HEK293 (cell line): ENCODE measurements at regions not wholly inside any gene's neighbourhood (a gene's known extent, or its start where the extent isn't known, plus 50 kb on each side); places are given as distances from the start of the nearest gene placed in this dataset.

ENCODE experiments used
- CTCF ChIA-PET: fragments of 350-600 bp; formaldehyde crosslinking; extraction: SDS; loops from one replicate; lab custom pipeline; 2021; ENCODE audit warnings: antibody characterized with exemption; lab: Yijun Ruan, JAX
- POLR2A ChIA-PET: fragments of 300-600 bp; formaldehyde crosslinking; extraction: SDS; loops from one replicate; lab custom pipeline; 2020; ENCODE audit warnings: antibody characterized with exemption, inconsistent platforms; lab: Yijun Ruan, JAX
- H3K27ac ChIP-seq: fragments of 200-500 bp; sonication (Bioruptor generic); 2 replicates; pipeline ENCODE4 v1.5.1; 2014; ENCODE audit warnings: low read depth, low read length, control low read depth, inconsistent platforms; ENCODE audit errors: extremely low read depth
- H3K36me3 ChIP-seq, 2 experiments: fragments of 200-500 bp in 1 of 2; sonication (Bioruptor generic) in 1 of 2; 1 replicate in 1 of 2; 2 replicates in 1 of 2; pipeline ENCODE4 v1.5.1; 2014 to 2017; ENCODE audit warnings: inconsistent platforms in 2 of 2, low read length in 2 of 2; ENCODE audit not compliant: control insufficient read depth in 2 of 2, insufficient read depth in 1 of 2
- H3K4me1 ChIP-seq: fragments of 200-500 bp; sonication (Bioruptor generic); 2 replicates; pipeline ENCODE4 v1.5.1; 2014; ENCODE audit warnings: mild to moderate bottlenecking, low read length, inconsistent platforms; ENCODE audit not compliant: control insufficient read depth, insufficient read depth
- H3K4me3 ChIP-seq: 2 replicates; pipeline ENCODE4 v1.5.1; 2011; ENCODE audit warnings: low read depth, mild to moderate bottlenecking, control low read depth, low read length, moderate library complexity
- H3K9me3 ChIP-seq: fragments of 200-500 bp; sonication (Bioruptor generic); 2 replicates; pipeline ENCODE4 v1.5.1; 2014; ENCODE audit warnings: low read depth, low read length, inconsistent platforms; ENCODE audit not compliant: control insufficient read depth, insufficient read depth
- ATF2 ChIP-seq: fragments of 450-650 bp; formaldehyde crosslinking; IDR thresholded peaks from 2 replicates; pipeline ENCODE4 v1.5.1; 2016; ENCODE audit warnings: missing biosample characterization, missing genetic modification characterization, low read depth
- CTCF ChIP-seq: fragments of 450-650 bp; formaldehyde crosslinking; IDR thresholded peaks from 2 replicates; pipeline ENCODE4 v1.5.1; 2016; ENCODE audit warnings: missing biosample characterization, missing genetic modification characterization
- ELK4 ChIP-seq: IDR thresholded peaks from 2 replicates; pipeline ENCODE4 v1.6.1; 2011; ENCODE audit warnings: mild to moderate bottlenecking, low read depth, low read length, borderline replicate concordance
- HOXD13 ChIP-seq: sonication (generic); formaldehyde crosslinking; IDR thresholded peaks from 2 replicates; pipeline ENCODE4 v1.8.0; 2022; ENCODE audit warnings: missing genetic modification reagents, borderline replicate concordance
- KLF10 ChIP-seq: fragments of 450-650 bp; IDR thresholded peaks from 2 replicates; pipeline ENCODE4 v1.5.1; 2018; ENCODE audit warnings: missing biosample characterization, mild to moderate bottlenecking, missing genetic modification characterization
- KLF7 ChIP-seq: fragments of 450-650 bp; formaldehyde crosslinking; IDR thresholded peaks from 2 replicates; pipeline ENCODE4 v1.5.1; 2016; ENCODE audit warnings: missing biosample characterization, missing genetic modification characterization, borderline replicate concordance
- MZF1 ChIP-seq: fragments of 450-650 bp; formaldehyde crosslinking; IDR thresholded peaks from 2 replicates; pipeline ENCODE4 v1.5.1; 2017; ENCODE audit warnings: missing biosample characterization, missing genetic modification characterization, borderline replicate concordance
- REPIN1 ChIP-seq: fragments of 450-650 bp; formaldehyde crosslinking; IDR thresholded peaks from 2 replicates; pipeline ENCODE4 v1.5.1; 2017; ENCODE audit warnings: missing biosample characterization, missing genetic modification characterization, low read depth
- SCRT1 ChIP-seq: fragments of 450-650 bp; formaldehyde crosslinking; IDR thresholded peaks from 2 replicates; pipeline ENCODE4 v1.5.1; 2016; ENCODE audit warnings: missing biosample characterization, missing genetic modification characterization, borderline replicate concordance
- ZNF19 ChIP-seq: fragments of 450-650 bp; formaldehyde crosslinking; IDR thresholded peaks from 2 replicates; pipeline ENCODE4; 2016; ENCODE audit warnings: missing biosample characterization, missing genetic modification characterization, low read depth
- ZNF214 ChIP-seq: fragments of 450-650 bp; formaldehyde crosslinking; IDR thresholded peaks from 2 replicates; pipeline ENCODE4 v1.5.1; 2017; ENCODE audit warnings: missing biosample characterization, mild to moderate bottlenecking, missing genetic modification characterization, borderline replicate concordance
- ZNF221 ChIP-seq: fragments of 450-650 bp; formaldehyde crosslinking; IDR thresholded peaks from 2 replicates; pipeline ENCODE4 v1.5.1; 2017; ENCODE audit warnings: missing biosample characterization, missing genetic modification characterization, borderline replicate concordance
- ZNF26 ChIP-seq: fragments of 450-650 bp; formaldehyde crosslinking; IDR thresholded peaks from 2 replicates; pipeline ENCODE4 v1.5.1; 2016; ENCODE audit warnings: missing biosample characterization, missing genetic modification characterization
- ZNF292 ChIP-seq: fragments of 450-650 bp; formaldehyde crosslinking; IDR thresholded peaks from 2 replicates; pipeline ENCODE4 v1.5.1; 2016; ENCODE audit warnings: low read depth, missing biosample characterization, missing genetic modification characterization, borderline replicate concordance
- ZNF302 ChIP-seq: fragments of 450-650 bp; formaldehyde crosslinking; IDR thresholded peaks from 2 replicates; pipeline ENCODE4 v1.5.1; 2016; ENCODE audit warnings: missing biosample characterization, missing genetic modification characterization, low read depth
- ZNF426 ChIP-seq: fragments of 450-650 bp; formaldehyde crosslinking; IDR thresholded peaks from 2 replicates; pipeline ENCODE4 v1.5.1; 2017; ENCODE audit warnings: missing biosample characterization, missing genetic modification characterization, mild to moderate bottlenecking, inconsistent platforms, moderate library complexity
- ZNF514 ChIP-seq: fragments of 450-650 bp; formaldehyde crosslinking; IDR thresholded peaks from 2 replicates; pipeline ENCODE4 v1.5.1; 2016; ENCODE audit warnings: missing biosample characterization, missing genetic modification characterization
- ZNF529 ChIP-seq: fragments of 450-650 bp; formaldehyde crosslinking; IDR thresholded peaks from 2 replicates; pipeline ENCODE4 v1.5.1; 2017; ENCODE audit warnings: missing genetic modification characterization, missing biosample characterization; ENCODE audit not compliant: insufficient replicate concordance
- ZNF658 ChIP-seq: fragments of 450-650 bp; formaldehyde crosslinking; IDR thresholded peaks from 2 replicates; pipeline ENCODE4; 2016; ENCODE audit warnings: missing biosample characterization, missing genetic modification characterization
- ZNF830 ChIP-seq: fragments of 450-650 bp; IDR thresholded peaks from 2 replicates; pipeline ENCODE4 v1.5.0; 2018; ENCODE audit warnings: missing biosample characterization, missing genetic modification characterization, low read depth, mild to moderate bottlenecking, moderate library complexity
- ZSCAN30 ChIP-seq: fragments of 450-650 bp; IDR thresholded peaks from 2 replicates; pipeline ENCODE4 v1.5.1; 2018; ENCODE audit warnings: missing biosample characterization, mild to moderate bottlenecking, missing genetic modification characterization, moderate library complexity
- TF ChIP-seq, protein P1 (sequence below): fragments of 450-650 bp; formaldehyde crosslinking; IDR thresholded peaks from 2 replicates; pipeline ENCODE4 v1.5.1; 2016; ENCODE audit warnings: missing biosample characterization, missing genetic modification characterization
- TF ChIP-seq, protein P2 (sequence below): fragments of 450-650 bp; formaldehyde crosslinking; IDR thresholded peaks from 2 replicates; pipeline ENCODE4 v1.5.1; 2016; ENCODE audit warnings: missing biosample characterization, missing genetic modification characterization

- TF ChIP-seq ZNF529 (tag by site-specific recombination): no peak
- no peak for TF ChIP-seq ZNF26
- no peak for TF ChIP-seq SCRT1 (tag by site-specific recombination)
- TF ChIP-seq ZNF214: no peak
- no peak for TF ChIP-seq ZNF658 (tag by site-specific recombination)
Measured at GRCh38 chr5:54658010-54658409, 140.5 kb downstream of the SNX18 start (continued).

- Histone ChIP-seq H3K27ac (no peak overlapping the region), H3K4me1 (0 out of 2 replicates have a peak, but pooled peaks cover 3% of the 10 kb centered on the region), H3K36me3 (no peaks in the 10 kb centered on the region), H3K9me3 (no peaks in the 10 kb centered on the region)
- POLR2A ChIA-PET: no interaction called here
- TF ChIP-seq ZNF514 (tag by site-specific recombination): no peak
- TF ChIP-seq ZNF830 (tag by site-specific recombination): no peak
- TF ChIP-seq, protein P1, sequence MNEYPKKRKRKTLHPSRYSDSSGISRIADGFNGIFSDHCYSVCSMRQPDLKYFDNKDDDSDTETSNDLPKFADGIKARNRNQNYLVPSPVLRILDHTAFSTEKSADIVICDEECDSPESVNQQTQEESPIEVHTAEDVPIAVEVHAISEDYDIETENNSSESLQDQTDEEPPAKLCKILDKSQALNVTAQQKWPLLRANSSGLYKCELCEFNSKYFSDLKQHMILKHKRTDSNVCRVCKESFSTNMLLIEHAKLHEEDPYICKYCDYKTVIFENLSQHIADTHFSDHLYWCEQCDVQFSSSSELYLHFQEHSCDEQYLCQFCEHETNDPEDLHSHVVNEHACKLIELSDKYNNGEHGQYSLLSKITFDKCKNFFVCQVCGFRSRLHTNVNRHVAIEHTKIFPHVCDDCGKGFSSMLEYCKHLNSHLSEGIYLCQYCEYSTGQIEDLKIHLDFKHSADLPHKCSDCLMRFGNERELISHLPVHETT: no peak
- no peak for TF ChIP-seq ZNF19 (tag by site-specific recombination)
- TF ChIP-seq, protein P2, sequence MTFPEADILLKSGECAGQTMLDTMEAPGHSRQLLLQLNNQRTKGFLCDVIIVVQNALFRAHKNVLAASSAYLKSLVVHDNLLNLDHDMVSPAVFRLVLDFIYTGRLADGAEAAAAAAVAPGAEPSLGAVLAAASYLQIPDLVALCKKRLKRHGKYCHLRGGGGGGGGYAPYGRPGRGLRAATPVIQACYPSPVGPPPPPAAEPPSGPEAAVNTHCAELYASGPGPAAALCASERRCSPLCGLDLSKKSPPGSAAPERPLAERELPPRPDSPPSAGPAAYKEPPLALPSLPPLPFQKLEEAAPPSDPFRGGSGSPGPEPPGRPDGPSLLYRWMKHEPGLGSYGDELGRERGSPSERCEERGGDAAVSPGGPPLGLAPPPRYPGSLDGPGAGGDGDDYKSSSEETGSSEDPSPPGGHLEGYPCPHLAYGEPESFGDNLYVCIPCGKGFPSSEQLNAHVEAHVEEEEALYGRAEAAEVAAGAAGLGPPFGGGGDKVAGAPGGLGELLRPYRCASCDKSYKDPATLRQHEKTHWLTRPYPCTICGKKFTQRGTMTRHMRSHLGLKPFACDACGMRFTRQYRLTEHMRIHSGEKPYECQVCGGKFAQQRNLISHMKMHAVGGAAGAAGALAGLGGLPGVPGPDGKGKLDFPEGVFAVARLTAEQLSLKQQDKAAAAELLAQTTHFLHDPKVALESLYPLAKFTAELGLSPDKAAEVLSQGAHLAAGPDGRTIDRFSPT (tag by site-specific recombination): no peak
- no peak for TF ChIP-seq MZF1 (tag by site-specific recombination)
- TF ChIP-seq ZNF302 (tag by site-specific recombination): no peak
- TF ChIP-seq KLF10 (tag by site-specific recombination): no peak
- no peak for TF ChIP-seq REPIN1
- TF ChIP-seq, all 188 proteins: peak for 0
- H3K4me3 ChIP-seq: no peak overlapping the region
- CTCF ChIA-PET: no interaction called here
Measured at GRCh38 chr5:54656261-54656728, 138.7 kb downstream of the SNX18 start.

DNA sequence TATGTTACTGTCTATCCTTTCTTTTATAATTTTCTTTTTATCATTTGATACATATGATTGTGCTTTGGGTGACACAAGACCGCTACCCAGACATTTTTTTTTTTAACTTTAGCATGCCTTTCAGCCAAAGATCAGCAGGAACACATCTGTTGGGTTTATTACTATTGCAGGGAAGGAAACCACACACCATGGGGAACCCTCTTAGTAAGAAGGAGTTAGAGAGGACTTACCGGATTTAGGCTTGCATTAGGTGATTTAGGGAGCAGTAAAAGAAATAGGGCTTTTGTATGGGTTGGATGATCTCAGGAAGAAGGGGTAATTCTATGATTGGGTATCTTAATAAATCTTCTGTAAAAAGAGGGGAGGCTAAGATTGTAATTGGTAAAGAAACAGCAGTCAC is 138.2 kb downstream of the SNX18 start:
- Histone ChIP-seq H3K9me3 (no peaks in the 10 kb centered on the region), H3K4me1 (0 out of 2 replicates have a peak, but pooled peaks cover 3% of the 10 kb centered on the region), H3K4me3 (no peak overlapping the region), H3K27ac (no peak overlapping the region), H3K36me3 (no peaks in the 10 kb centered on the region)
- POLR2A ChIA-PET: no interaction called here
- CTCF ChIA-PET: no interaction called here
- TF ChIP-seq KLF7 (tag by site-specific recombination): no peak
- no peak for TF ChIP-seq ZSCAN30 (tag by site-specific recombination)
- no peak for TF ChIP-seq ATF2 (tag by site-specific recombination)
- no peak for TF ChIP-seq ZNF221 (tag by site-specific recombination)
- no peak for TF ChIP-seq HOXD13 (CRISPR knock-in tag)
- TF ChIP-seq CTCF (tag by site-specific recombination): no peak
- TF ChIP-seq SCRT1 (tag by site-specific recombination): no peak
- no peak for TF ChIP-seq ZNF292 (tag by site-specific recombination)
- no peak for TF ChIP-seq ZNF426 (tag by site-specific recombination)
- no peak for TF ChIP-seq ELK4
